ENCODE measurements at regions not wholly inside any gene's neighbourhood (a gene's known extent, or its start where the extent isn't known, plus 50 kb on each side); places are given as distances from the start of the nearest gene placed in this dataset.

- Histone ChIP-seq H3K36me3 (no peaks in the 10 kb centered on the region), H3K27ac (no peak overlapping the region), H3K4me1 (no peaks in the 10 kb centered on the region), H3K27me3 (no peaks in the 10 kb centered on the region), H3K4me3 (no peak overlapping the region), H3K9me3 (no peaks in the 10 kb centered on the region)
- TF ChIP-seq POLR2A (IDR thresholded peaks at IDR 0.05) = no peak
- TF ChIP-seq CTCF (IDR thresholded peaks at IDR 0.05) = no peak
- no peak for DNase-seq
- intact Hi-C loops (cut with DNase I; ENCODE audit: low total_unique reads) = no loop called here
These were observed 832.3 kb downstream of the RAB28 start for GRCh38 chr4:12651876-12652275.

- Histone ChIP-seq H3K4me3 (no peak overlapping the region), H3K9me3 (no peaks in the 10 kb centered on the region), H3K4me1 (no peaks in the 10 kb centered on the region), H3K27me3 (no peaks in the 10 kb centered on the region), H3K36me3 (no peaks in the 10 kb centered on the region), H3K27ac (no peak overlapping the region)
- intact Hi-C loops (cut with DNase I; ENCODE audit: low total_unique reads) = no loop called here
- no peak for DNase-seq
- TF ChIP-seq POLR2A (IDR thresholded peaks at IDR 0.05) = no peak
- no peak for TF ChIP-seq CTCF (IDR thresholded peaks at IDR 0.05)
These were observed 838.4 kb downstream of the RAB28 start for GRCh38 chr4:12645732-12646131.

GRCh38 chr4:12644261-12644660, 839.9 kb downstream of the RAB28 start:
- no peak overlapping the region for H3K4me3 ChIP-seq
- no peak for DNase-seq
- H3K36me3 ChIP-seq = no peaks in the 10 kb centered on the region
- intact Hi-C loops (cut with DNase I; ENCODE audit: low total_unique reads) = no loop called here
- TF ChIP-seq POLR2A (IDR thresholded peaks at IDR 0.05) = no peak
- no peak for TF ChIP-seq CTCF (IDR thresholded peaks at IDR 0.05)
- no peaks in the 10 kb centered on the region for H3K9me3 ChIP-seq
- H3K27ac ChIP-seq = no peak overlapping the region
- no peaks in the 10 kb centered on the region for H3K4me1 ChIP-seq
- H3K27me3 ChIP-seq = no peaks in the 10 kb centered on the region

GRCh38 chr4:12636191-12636590, 847.9 kb downstream of the RAB28 start:
- Histone ChIP-seq H3K27me3 (peaks cover 0 to 4% of the 10 kb centered on the region in 2 donors), H3K27ac (no peak overlapping the region), H3K9me3 (no peaks in the 10 kb centered on the region), H3K4me1 (no peaks in the 10 kb centered on the region), H3K4me3 (no peak overlapping the region), H3K36me3 (no peaks in the 10 kb centered on the region)
- DNase-seq = no peak
- no peak for TF ChIP-seq CTCF (IDR thresholded peaks at IDR 0.05)
- no peak for TF ChIP-seq POLR2A (IDR thresholded peaks at IDR 0.05)
- intact Hi-C loops (cut with DNase I; ENCODE audit: low total_unique reads) = no loop called here

- TF ChIP-seq POLR2A (IDR thresholded peaks at IDR 0.05) (no peak), CTCF (IDR thresholded peaks at IDR 0.05) (no peak)
- DNase-seq = no peak
- intact Hi-C loops (cut with DNase I; ENCODE audit: low total_unique reads) = no loop called here
- peaks cover 0 to 4% of the 10 kb centered on the region in 2 donors for H3K27me3 ChIP-seq
- no peak overlapping the region for H3K27ac ChIP-seq
- no peaks in the 10 kb centered on the region for H3K4me1 ChIP-seq
- no peaks in the 10 kb centered on the region for H3K9me3 ChIP-seq
- no peaks in the 10 kb centered on the region for H3K36me3 ChIP-seq
- no peak overlapping the region for H3K4me3 ChIP-seq
These were observed 848.5 kb downstream of the RAB28 start for GRCh38 chr4:12635629-12636028.
